Tibial nerve (tissue), 4 donors: ENCODE measurements at regions not wholly inside any gene's neighbourhood (a gene's known extent, or its start where the extent isn't known, plus 50 kb on each side); places are given as distances from the start of the nearest gene placed in this dataset.

Experiments
- EP300 ChIP-seq, 2 donors: sonication (generic); formaldehyde crosslinking; IDR thresholded peaks; one replicate each; pipeline ENCODE4 v1.6.1; 2017; ENCODE audit warnings: antibody characterized with exemption in 2 of 2, mild to moderate bottlenecking in 1 of 2
- POLR2A ChIP-seq, 2 donors: fragments of 450-650 bp; IDR thresholded peaks; one replicate each; pipeline ENCODE4 v1.6.1; 2017; ENCODE audit warnings: antibody characterized with exemption in 2 of 2, mild to moderate bottlenecking in 2 of 2, moderate library complexity in 2 of 2
- TF ChIP-seq, protein P1 (sequence below), 5 experiments: fragments of 200-600 bp in 3 of 5; fragments of 450-650 bp in 2 of 5; sonication (generic) in 3 of 5; IDR thresholded peaks; one replicate each; pipeline ENCODE4 v1.5.1; 2016 to 2019; ENCODE audit warnings: antibody characterized with exemption in 5 of 5, mild to moderate bottlenecking in 3 of 5, moderate library complexity in 2 of 5

DNA sequence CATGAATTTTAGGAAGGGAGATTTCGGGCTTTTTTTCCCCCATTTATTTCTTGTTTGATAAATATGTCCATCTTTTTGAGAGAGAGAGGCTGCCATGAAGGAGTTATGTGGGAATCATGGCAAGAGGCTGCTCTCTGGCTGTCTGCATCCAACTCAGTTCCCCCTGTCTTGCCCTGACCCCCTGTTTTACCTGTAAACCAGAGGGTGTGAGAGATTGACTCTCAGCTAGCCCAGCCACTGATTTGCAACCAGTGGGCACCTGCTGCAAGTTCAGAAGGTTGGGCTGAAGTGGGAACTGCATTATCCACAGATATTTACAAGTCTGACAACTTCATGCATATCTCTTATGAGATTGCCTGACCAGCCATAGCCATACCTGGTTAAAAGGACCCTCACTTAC is 625.4 kb upstream of the FANCL start:
- TF ChIP-seq, protein P1, sequence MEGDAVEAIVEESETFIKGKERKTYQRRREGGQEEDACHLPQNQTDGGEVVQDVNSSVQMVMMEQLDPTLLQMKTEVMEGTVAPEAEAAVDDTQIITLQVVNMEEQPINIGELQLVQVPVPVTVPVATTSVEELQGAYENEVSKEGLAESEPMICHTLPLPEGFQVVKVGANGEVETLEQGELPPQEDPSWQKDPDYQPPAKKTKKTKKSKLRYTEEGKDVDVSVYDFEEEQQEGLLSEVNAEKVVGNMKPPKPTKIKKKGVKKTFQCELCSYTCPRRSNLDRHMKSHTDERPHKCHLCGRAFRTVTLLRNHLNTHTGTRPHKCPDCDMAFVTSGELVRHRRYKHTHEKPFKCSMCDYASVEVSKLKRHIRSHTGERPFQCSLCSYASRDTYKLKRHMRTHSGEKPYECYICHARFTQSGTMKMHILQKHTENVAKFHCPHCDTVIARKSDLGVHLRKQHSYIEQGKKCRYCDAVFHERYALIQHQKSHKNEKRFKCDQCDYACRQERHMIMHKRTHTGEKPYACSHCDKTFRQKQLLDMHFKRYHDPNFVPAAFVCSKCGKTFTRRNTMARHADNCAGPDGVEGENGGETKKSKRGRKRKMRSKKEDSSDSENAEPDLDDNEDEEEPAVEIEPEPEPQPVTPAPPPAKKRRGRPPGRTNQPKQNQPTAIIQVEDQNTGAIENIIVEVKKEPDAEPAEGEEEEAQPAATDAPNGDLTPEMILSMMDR (IDR thresholded peaks at IDR 0.05): no peak
- TF ChIP-seq POLR2A (IDR thresholded peaks at IDR 0.05) (no peak), EP300 (IDR thresholded peaks at IDR 0.05) (no peak)
